Gastrocnemius medialis (tissue), 4 donors: ENCODE measurements at regions not wholly inside any gene's neighbourhood (a gene's known extent, or its start where the extent isn't known, plus 50 kb on each side); places are given as distances from the start of the nearest gene placed in this dataset.

Experiments
- CTCF ChIP-seq, 5 experiments: fragments of 450-650 bp in 3 of 5; fragments of 200-600 bp in 2 of 5; sonication (generic) in 2 of 5; IDR thresholded peaks in 4 of 5; conservative IDR thresholded peaks in 1 of 5; 1 replicate in 4 of 5; 2 replicates in 1 of 5; pipeline ENCODE4 v1.5.1; 2016 to 2019; ENCODE audit warnings: antibody characterized with exemption in 5 of 5, mild to moderate bottlenecking in 3 of 5, moderate library complexity in 3 of 5
- POLR2A ChIP-seq, 2 donors: fragments of 450-650 bp; IDR thresholded peaks; one replicate each; pipeline ENCODE4 v1.6.1; 2017; ENCODE audit warnings: antibody characterized with exemption in 2 of 2, mild to moderate bottlenecking in 2 of 2, moderate library complexity in 2 of 2

DNA sequence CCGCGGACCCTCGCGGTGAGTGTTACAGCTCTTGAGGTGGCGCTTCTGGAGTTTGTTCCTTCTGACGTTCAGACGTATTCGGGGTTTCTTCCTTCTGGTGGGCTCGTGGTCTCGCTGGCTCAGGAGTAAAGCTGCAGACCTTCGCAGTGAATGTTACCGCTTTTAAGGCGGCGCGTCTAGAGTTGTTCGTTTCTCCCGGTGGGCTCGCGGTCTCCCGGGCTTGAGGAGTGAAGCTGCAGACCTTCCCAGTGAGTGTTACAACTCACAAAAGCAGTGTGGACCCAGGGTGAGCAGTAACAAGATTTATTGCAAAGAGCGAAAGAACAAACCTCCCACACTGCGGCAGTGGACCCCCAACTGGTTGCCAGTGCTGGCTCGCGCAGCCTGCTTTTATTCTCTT is 177.1 kb downstream of the UACA start:
- TF ChIP-seq CTCF (IDR thresholded peaks at IDR 0.05 in 4 of 5, conservative IDR thresholded peaks at IDR 0.05 in 1 of 5) = no peak
- TF ChIP-seq POLR2A (IDR thresholded peaks at IDR 0.05) = no peak
